ENCODE measurements at regions not wholly inside any gene's neighbourhood (a gene's known extent, or its start where the extent isn't known, plus 50 kb on each side); places are given as distances from the start of the nearest gene placed in this dataset.

GRCh38 chr12:73083736-73084135 is 811.6 kb downstream of the TRHDE start:
- TF ChIP-seq CTCF (IDR thresholded peaks at IDR 0.05; ENCODE audit: low read depth, low read length): no peak
- DNase-seq (ENCODE audit: extremely low read depth, low read depth): no peak

- DNase-seq (ENCODE audit: extremely low read depth, low read depth): no peak
- TF ChIP-seq CTCF (IDR thresholded peaks at IDR 0.05; ENCODE audit: low read depth, low read length): no peak
Measured at GRCh38 chr12:73106296-73106695, 834.1 kb downstream of the TRHDE start.

- TF ChIP-seq CTCF (IDR thresholded peaks at IDR 0.05; ENCODE audit: low read depth, low read length): no peak
- no peak for DNase-seq (ENCODE audit: extremely low read depth, low read depth)
Measured at GRCh38 chr12:73106896-73107295, 834.7 kb downstream of the TRHDE start.

GRCh38 chr12:73110816-73111215 is 838.6 kb downstream of the TRHDE start:
- no peak for DNase-seq (ENCODE audit: extremely low read depth, low read depth)
- no peak for TF ChIP-seq CTCF (IDR thresholded peaks at IDR 0.05; ENCODE audit: low read depth, low read length)

GRCh38 chr12:73112035-73112816 is 840.1 kb downstream of the TRHDE start:
- TF ChIP-seq CTCF (IDR thresholded peaks at IDR 0.05; ENCODE audit: low read depth, low read length): no peak

GRCh38 chr12:73124480-73124879 is 852.3 kb downstream of the TRHDE start:
- DNase-seq (ENCODE audit: extremely low read depth, low read depth): no peak
- TF ChIP-seq CTCF (IDR thresholded peaks at IDR 0.05; ENCODE audit: low read depth, low read length): no peak

More at GRCh38 chr12:73112035-73112816, 840.1 kb downstream of the TRHDE start:
- DNase-seq (ENCODE audit: extremely low read depth, low read depth): no peak

- no peak for TF ChIP-seq CTCF (IDR thresholded peaks at IDR 0.05; ENCODE audit: low read depth, low read length)
- no peak for DNase-seq (ENCODE audit: extremely low read depth, low read depth)
Measured at GRCh38 chr12:73125148-73125547, 853.0 kb downstream of the TRHDE start.

All from AG09319 (cell line).